Activated CD4-positive, CD25-positive, alpha-beta regulatory T cell treated with anti-CD3 and anti-CD28 coated beads, Interleukin-2, amount 50 U/mL, for 24 hours (primary cell): ENCODE measurements at regions not wholly inside any gene's neighbourhood (a gene's known extent, or its start where the extent isn't known, plus 50 kb on each side); places are given as distances from the start of the nearest gene placed in this dataset.
"Not testable (repeated sequence)": the region's sequence is repeated elsewhere in the genome, so short reads cannot be mapped to it uniquely, and the experiment has no call there.

Experiments used
- ATAC-seq, 2 donors: fragments of 150-1000 bp; cut with Tn5 transposase; one replicate each; pipeline ENCODE4 v1.10.0; 2021; ENCODE audit warnings: mild to moderate bottlenecking in 1 of 2, moderate library complexity in 1 of 2

- no peak for ATAC-seq
Observed at GRCh38 chr6:76837564-76837963, 625.7 kb downstream of the HTR1B start.

GRCh38 chr6:76835695-76836094 is 627.6 kb downstream of the HTR1B start:
- no peak for ATAC-seq

DNA sequence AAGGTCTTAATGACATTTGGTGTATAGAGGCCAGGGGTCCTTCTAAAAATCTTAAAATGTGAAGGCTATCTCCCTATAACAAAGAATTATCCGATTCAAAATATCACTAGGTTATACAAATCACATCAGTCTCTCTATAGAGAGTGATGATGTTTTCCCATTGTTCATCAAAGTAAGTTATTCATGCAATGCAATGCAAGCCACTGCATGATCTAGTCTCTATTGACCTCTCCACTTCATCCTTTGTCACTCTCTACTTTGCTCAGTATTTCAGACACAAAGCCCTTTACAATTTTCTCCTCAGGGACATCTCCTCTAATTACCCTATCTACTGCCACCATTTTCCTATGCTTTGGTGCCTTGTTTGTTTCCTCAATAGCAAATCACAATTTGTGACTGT is 628.0 kb downstream of the HTR1B start:
- no peak for ATAC-seq

DNA sequence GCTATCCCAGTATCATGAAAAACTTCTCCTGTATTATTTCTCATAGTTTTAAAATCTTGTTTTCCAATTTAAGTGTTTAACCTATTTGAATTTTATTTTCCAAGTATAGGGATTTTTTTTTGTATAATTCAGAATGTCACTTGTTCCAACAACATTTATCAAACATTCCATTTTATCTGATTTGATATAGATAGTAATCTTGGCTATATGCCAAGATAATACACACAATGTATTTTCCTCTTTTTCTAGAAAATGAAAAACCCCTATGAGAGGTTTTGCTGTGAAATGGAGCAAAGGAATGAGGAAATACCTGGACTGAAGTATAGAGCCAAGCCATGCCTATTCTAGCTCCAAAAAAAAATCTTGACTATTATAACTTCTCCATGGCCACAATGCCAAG is 628.9 kb downstream of the HTR1B start:
- ATAC-seq, result no peak

- no peak for ATAC-seq
Observed at GRCh38 chr6:76831299-76831698, 632.0 kb downstream of the HTR1B start.

- ATAC-seq, result not testable (repeated sequence)
Observed at GRCh38 chr6:76823578-76823977, 639.7 kb downstream of the HTR1B start.

DNA sequence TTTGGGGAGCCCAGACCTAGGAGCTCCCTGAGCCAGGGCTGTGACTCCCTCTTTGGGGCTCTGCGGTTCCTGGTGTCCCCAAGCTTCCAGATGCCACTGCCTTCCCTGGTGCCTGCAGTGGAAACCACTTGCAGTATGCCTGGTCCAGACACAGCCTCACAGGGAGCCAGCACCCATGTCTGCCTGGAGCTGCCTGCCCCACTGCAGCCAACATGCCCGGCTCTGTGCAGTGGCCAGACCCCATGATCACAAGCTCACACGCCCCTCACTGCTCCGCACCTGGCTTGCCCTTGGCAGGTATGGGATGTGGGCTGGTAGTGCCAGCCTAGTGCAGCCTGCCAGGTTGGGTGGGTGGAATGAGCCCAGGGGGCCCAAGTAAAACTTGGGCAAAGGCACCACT is 644.8 kb downstream of the HTR1B start:
- no peak for ATAC-seq

- ATAC-seq, result no peak
Observed at GRCh38 chr6:76817429-76817828, 645.9 kb downstream of the HTR1B start.

DNA sequence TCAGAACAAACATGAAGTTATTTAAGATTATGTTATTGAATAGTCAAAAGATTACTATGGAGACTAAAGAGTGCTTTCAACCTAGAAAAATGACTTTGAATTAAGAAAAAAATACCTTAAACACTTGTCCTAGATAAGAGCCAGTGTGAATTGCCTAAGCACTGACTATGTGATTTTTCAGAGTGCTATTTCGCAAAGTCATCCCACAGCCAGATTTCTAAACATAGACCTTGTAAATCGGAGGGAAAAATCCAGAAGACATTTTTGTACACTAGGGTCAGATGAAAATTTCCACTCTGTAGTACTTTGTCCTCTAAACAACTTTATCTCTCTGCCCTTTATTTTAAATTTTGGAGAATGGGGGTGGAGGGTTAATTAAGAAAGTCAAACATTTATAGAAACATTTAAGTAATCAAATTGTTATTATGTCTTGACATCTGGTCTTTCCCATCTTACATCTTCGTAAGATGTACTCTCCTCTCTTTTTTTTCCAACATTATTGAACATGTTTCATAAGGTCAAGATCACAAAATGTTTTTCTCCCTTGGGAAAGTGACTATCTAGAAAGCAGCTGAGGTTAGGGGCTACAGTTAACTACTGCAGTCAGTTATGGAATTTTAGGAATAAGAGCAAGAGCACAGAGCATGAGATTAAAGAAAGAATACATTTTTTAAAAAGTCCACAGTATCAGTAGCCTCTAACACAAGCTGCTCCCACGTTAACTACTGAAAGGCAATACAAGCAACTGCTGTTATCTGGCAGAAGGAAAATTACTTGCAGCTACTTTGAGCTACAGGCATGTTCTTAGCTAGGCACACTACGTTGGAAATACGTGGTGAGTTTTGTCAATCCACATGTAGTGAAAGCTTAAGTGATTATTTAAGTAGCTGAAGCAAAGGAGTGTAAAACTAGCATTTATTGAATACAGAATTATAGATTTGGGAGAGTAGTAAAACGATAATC is 648.5 kb downstream of the HTR1B start:
- no peak for ATAC-seq

DNA sequence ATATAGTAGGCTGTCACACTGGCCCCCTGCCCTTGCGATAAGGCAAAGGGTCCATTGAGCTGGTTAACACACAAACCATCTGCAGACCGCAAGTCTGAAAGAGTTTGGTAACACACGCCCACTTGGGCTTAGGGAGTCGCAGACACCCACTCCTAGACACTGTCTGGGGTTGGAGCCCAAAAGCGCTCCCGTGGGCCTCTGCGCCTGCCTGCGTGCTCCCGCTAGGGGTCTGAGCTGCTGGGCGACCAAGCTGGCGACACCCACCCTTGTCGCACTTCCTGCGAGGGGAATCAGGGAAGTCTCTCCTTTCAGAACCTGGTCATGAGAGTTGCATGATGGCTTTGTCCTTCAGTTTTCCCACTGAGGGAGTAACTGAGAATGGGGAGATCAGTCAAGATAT is 653.0 kb downstream of the HTR1B start:
- no peak for ATAC-seq

DNA sequence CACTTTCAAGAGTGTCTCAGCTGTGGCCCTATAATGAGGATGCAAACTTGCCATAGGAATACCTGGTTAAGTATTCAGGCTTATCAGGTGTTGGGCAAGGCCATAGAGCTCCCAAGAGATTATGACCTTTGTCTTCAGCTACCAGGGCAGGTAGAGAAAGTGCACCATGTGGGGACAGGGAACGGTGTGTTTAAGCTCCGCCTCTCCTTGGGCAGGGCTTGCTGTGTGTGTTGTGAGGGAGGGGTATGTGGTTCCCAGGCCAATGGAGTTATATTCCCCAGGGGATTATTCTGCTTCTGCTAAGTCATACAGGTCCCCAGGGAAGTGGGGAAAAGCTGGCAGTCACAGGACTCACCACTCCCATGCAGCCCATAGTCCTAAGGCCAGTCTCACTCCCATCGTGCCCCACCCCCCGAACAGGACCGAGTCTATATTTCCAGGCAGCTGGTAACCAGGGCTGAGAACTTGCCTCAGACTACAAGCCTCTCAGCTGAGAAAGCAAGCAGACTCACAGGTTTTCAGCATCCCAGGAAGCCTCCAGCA is 660.2 kb downstream of the HTR1B start:
- no peak for ATAC-seq

DNA sequence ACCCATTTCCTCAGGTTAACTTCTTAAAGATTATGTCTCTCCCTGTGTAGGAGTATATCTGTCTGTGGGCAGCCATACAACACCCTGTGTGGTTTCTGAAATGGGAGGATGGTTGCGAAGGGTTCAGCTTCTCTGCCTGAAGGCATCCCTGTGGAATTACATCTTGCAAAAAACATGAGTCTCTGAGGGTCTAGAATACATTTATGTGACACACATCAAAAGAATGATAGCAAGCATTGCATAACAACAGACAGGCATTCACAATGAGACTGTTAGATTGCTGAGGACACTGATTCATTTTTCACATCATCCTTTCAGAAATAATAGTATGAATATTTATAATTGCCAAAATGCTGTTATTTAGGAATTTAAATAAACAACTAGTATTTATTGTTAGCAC is 670.9 kb downstream of the HTR1B start:
- ATAC-seq, result no peak

DNA sequence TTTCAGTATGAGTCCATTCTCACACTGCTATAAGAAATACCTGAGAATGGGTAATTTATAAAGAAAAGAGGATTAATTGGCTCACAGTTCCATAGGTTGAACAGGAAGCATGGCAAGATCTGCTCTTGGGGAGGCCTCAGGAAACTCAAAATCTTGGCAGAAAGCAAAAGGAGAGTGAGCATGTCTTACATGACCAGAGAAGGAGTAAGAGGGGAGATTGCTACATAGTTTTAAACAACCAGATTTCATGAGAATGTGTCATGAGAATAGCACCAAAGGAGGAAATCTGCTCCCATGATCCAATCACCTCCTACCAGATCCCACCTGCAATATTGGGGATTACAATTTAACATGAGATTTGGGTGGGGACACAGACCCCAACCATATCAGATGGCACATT is 672.4 kb downstream of the HTR1B start:
- ATAC-seq, result no peak

GRCh38 chr6:76790045-76790796 is 673.1 kb downstream of the HTR1B start:
- no peak for ATAC-seq

DNA sequence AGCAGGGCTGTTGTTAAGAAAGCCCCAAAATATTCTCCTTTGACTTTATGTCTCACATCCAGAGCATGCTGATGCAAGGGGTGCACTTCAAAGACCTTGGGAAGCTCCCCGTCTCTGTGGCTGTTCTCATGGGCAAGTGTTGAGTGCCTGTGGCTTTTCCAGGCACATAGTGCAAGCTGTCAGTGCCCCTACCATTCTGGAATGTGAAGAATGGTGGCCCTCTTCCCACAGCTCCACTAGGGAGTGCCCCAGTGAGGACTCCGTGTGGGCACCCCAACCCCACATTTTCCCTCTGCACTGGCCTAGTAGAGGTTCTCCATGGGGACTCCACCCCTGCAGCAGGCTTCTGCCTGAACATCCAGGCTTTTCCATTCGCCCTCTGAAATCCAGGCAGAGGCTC is 673.7 kb downstream of the HTR1B start:
- no peak for ATAC-seq

DNA sequence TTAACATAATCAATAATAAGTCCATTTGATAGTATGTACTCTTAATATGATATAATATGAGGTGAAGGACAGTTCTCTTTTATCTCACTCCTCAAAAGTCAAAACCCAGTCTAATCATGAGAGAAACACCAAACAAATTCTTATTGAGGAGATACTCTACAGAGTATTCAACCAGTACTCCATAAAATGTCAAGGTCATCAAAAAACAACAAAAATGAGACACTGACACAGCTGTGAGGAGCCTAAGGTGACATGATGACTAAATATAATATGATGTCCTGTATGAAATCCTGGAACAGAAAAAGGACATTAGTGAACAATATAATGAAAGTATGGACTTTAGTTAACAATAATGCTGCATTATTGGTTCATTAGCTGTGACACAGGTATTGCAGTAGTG is 675.1 kb downstream of the HTR1B start:
- ATAC-seq, result no peak

DNA sequence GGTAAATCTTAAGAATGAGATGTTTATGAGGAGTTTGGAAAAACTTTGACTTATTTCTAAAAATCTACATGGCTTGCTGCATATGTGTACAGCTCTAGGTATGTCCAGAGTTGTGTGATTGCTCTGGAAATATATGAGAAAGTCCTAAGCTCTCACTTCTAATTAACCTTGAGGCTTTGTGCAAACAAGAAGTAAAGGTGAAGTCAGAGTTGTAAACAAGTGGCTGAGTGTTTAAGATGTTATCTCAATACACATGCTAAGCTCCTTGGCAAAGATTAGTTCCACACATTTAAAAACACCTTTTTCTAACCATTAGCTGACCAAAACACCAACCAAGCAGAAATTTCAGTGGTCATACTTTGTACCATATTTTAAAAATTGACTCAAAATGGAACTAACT is 684.2 kb downstream of the HTR1B start:
- no peak for ATAC-seq

GRCh38 chr6:76776876-76777275 is 686.4 kb downstream of the HTR1B start:
- no peak for ATAC-seq

- no peak for ATAC-seq
Observed at GRCh38 chr6:76774781-76775384, 688.4 kb downstream of the HTR1B start.

- no peak for ATAC-seq
Observed at GRCh38 chr6:76772951-76773350, 690.3 kb downstream of the HTR1B start.

GRCh38 chr6:76771059-76771634 is 692.1 kb downstream of the HTR1B start:
- no peak for ATAC-seq

- no peak for ATAC-seq
Observed at GRCh38 chr6:76770281-76770680, 693.0 kb downstream of the HTR1B start.

- ATAC-seq, result no peak
Observed at GRCh38 chr6:76768556-76768955, 694.7 kb downstream of the HTR1B start.
